Ovary (tissue), 3 donors: ENCODE measurements at regions not wholly inside any gene's neighbourhood (a gene's known extent, or its start where the extent isn't known, plus 50 kb on each side); places are given as distances from the start of the nearest gene placed in this dataset.

Experiments used
- EP300 ChIP-seq: sonication (generic); formaldehyde crosslinking; IDR thresholded peaks from one replicate; pipeline ENCODE4 v1.6.1; 2017; ENCODE audit warnings: antibody characterized with exemption
- TF ChIP-seq, protein P1 (sequence below), 3 donors: fragments of 450-650 bp in 2 of 3; fragments of 200-600 bp in 1 of 3; IDR thresholded peaks; one replicate each; pipeline versions ENCODE4 v1.5.1 to v1.8.0; 2016 to 2022; ENCODE audit warnings: antibody characterized with exemption in 3 of 3, mild to moderate bottlenecking in 1 of 3
- donor health status: DM: no; HTN: no; CAD: no.

DNA sequence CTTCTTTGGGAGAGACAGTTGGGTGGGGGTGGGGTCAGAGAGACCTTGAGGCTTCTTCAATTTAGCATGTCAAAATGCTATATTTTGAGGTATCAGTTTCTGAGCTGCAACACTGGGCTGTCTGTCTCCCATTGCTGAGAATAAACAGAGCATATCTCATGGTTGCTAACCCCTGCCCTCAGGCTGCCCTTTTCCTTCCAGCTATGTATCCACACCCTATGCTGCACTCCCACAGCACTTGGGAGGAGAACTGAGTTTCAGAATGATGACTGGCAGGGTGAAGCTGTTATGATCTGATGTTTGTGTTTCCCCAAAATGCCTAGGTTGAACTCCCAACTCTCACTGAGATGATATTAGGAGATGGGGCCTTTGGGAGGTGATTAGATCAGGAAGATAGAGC, 794.0 kb downstream of the RNF144A start:
- TF ChIP-seq, protein P1, sequence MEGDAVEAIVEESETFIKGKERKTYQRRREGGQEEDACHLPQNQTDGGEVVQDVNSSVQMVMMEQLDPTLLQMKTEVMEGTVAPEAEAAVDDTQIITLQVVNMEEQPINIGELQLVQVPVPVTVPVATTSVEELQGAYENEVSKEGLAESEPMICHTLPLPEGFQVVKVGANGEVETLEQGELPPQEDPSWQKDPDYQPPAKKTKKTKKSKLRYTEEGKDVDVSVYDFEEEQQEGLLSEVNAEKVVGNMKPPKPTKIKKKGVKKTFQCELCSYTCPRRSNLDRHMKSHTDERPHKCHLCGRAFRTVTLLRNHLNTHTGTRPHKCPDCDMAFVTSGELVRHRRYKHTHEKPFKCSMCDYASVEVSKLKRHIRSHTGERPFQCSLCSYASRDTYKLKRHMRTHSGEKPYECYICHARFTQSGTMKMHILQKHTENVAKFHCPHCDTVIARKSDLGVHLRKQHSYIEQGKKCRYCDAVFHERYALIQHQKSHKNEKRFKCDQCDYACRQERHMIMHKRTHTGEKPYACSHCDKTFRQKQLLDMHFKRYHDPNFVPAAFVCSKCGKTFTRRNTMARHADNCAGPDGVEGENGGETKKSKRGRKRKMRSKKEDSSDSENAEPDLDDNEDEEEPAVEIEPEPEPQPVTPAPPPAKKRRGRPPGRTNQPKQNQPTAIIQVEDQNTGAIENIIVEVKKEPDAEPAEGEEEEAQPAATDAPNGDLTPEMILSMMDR (IDR thresholded peaks at IDR 0.05), result no peak
- no peak for TF ChIP-seq EP300
